GM19025 (cell line): ENCODE measurements at regions not wholly inside any gene's neighbourhood (a gene's known extent, or its start where the extent isn't known, plus 50 kb on each side); places are given as distances from the start of the nearest gene placed in this dataset.

ENCODE experiments used
- ATAC-seq: cut with Tn5 transposase; IDR thresholded peaks from one replicate; pipeline ENCODE4 v1.9.1; 2021; ENCODE audit warnings: mild to moderate bottlenecking, low read depth, moderate library complexity; ENCODE audit not compliant: unreplicated experiment

- ATAC-seq: no peak
These were observed 664.3 kb downstream of the BRD1 start for GRCh38 chr22:49163258-49163959.

GRCh38 chr22:49162841-49163240 lies 664.8 kb downstream of the BRD1 start:
- no peak for ATAC-seq

GRCh38 chr22:49161002-49161850 lies 666.4 kb downstream of the BRD1 start:
- ATAC-seq: no peak

- ATAC-seq: no peak
These were observed 667.2 kb downstream of the BRD1 start for GRCh38 chr22:49160261-49161001.

GRCh38 chr22:49159711-49160110 lies 668.0 kb downstream of the BRD1 start:
- ATAC-seq: no peak

GRCh38 chr22:49158741-49159564 lies 668.7 kb downstream of the BRD1 start:
- no peak for ATAC-seq

GRCh38 chr22:49157529-49158339 lies 669.9 kb downstream of the BRD1 start:
- ATAC-seq: no peak

GRCh38 chr22:49156662-49157285 lies 670.9 kb downstream of the BRD1 start:
- ATAC-seq: no peak

- no peak for ATAC-seq
These were observed 671.7 kb downstream of the BRD1 start for GRCh38 chr22:49155770-49156580.

GRCh38 chr22:49155039-49155769 lies 672.5 kb downstream of the BRD1 start:
- ATAC-seq: no peak

- ATAC-seq: no peak
These were observed 673.2 kb downstream of the BRD1 start for GRCh38 chr22:49154433-49154832.

GRCh38 chr22:49153921-49154320 lies 673.8 kb downstream of the BRD1 start:
- no peak for ATAC-seq

GRCh38 chr22:49152939-49153770 lies 674.5 kb downstream of the BRD1 start:
- no peak for ATAC-seq

GRCh38 chr22:49152127-49152938 lies 675.3 kb downstream of the BRD1 start:
- no peak for ATAC-seq

GRCh38 chr22:49151256-49152126 lies 676.2 kb downstream of the BRD1 start:
- no peak for ATAC-seq
